ENCODE measurements at regions not wholly inside any gene's neighbourhood (a gene's known extent, or its start where the extent isn't known, plus 50 kb on each side); places are given as distances from the start of the nearest gene placed in this dataset.

DNA sequence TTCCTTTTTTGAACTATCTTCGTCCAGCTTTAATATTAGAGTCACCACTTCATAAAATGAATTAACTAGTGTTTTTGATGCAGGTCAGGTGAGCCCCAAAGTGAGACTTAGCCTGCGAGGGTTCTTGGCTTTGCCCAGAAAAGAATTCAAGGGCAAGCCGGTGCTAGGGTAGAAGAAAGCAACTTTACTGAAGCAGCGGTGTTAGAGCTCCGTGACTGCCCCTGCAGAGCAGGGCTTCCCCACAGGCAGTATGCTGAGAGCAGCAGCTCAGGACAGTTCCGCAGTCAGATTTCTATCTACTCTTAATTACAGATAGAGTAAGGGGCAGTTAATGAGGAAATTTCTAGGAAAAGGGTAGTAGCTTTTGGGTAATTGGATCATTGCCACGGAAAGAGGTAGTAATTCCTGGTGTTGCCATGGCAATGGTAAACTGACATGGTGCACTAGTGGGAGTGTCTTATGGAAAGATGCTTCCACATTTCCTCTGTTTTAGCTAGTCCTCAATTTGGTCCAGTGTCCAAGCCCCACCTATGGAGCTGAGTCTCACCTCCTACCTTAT is 432.2 kb upstream of the ZNF507 start:
- Histone ChIP-seq H3K27ac (no peak overlapping the region), H3K4me2 (no peak overlapping the region), H3K4me1 (no peaks in the 10 kb centered on the region), H3K4me3 (no peak overlapping the region), H3K9me3 (no peaks in the 10 kb centered on the region)
- TF ChIP-seq ZFP36 (IDR thresholded peaks at IDR 0.05; ENCODE audit: borderline replicate concordance, partially characterized antibody) = no peak
- TF ChIP-seq NFE2L2 (conservative IDR thresholded peaks at IDR 0.05; ENCODE audit: low read length) = no peak
- TF ChIP-seq EHF (CRISPR knock-in tag; IDR thresholded peaks at IDR 0.05) = no peak
- POLR2A ChIA-PET = no interaction called here
- DNase-seq (ENCODE audit: low read depth in 1 of 2, low spot score in 1 of 2) (no peak), FAIRE-seq (no peak), ATAC-seq (no peak)
- WGBS (ENCODE audit: missing lambda C conversion rate) = 21% methylated on average over 7 of the region's 7 CpGs
- CTCF ChIA-PET = interaction anchor here (0.5 to 1.1 kb wide), 2 partner anchors 46 to 1263 kb away, joined by 3 read pairs; no protein-coding TSS in a partner anchor

- Histone ChIP-seq H3K9me3 (peaks cover 9% of the 10 kb centered on the region; the same call in 1 of the 3 replicates), H3K4me3 (no peak overlapping the region), H3K4me2 (no peak overlapping the region), H3K27ac (no peak overlapping the region), H3K4me1 (no peaks in the 10 kb centered on the region)
- CTCF ChIA-PET = no interaction called here
- POLR2A ChIA-PET = no interaction called here
- FAIRE-seq = no peak
- no peak for ATAC-seq
- 0% methylated on average over 2 of the region's 2 CpGs for WGBS (ENCODE audit: missing lambda C conversion rate)
- DNase-seq (ENCODE audit: low read depth in 1 of 2, low spot score in 1 of 2) = no peak
- TF ChIP-seq RNF2 (IDR thresholded peaks at IDR 0.05; ENCODE audit: borderline replicate concordance, low read depth) = no peak
- TF ChIP-seq PBX3 (IDR thresholded peaks at IDR 0.05) = no peak
- TF ChIP-seq POLR2A (IDR thresholded peaks at IDR 0.05; ENCODE audit: low read length) = no peak
- TF ChIP-seq ZNF302 (CRISPR knock-in tag; IDR thresholded peaks at IDR 0.05) = no peak
- TF ChIP-seq CBX8 (IDR thresholded peaks at IDR 0.05) = no peak
- no peak for TF ChIP-seq USF2 (IDR thresholded peaks at IDR 0.05)
- TF ChIP-seq EHF (CRISPR knock-in tag; IDR thresholded peaks at IDR 0.05) = no peak
- no peak for TF ChIP-seq TFCP2L1 (CRISPR knock-in tag; IDR thresholded peaks at IDR 0.05)
- TF ChIP-seq KDM1A (IDR thresholded peaks at IDR 0.05; ENCODE audit: low read depth) = no peak
- TF ChIP-seq CHD4 (IDR thresholded peaks at IDR 0.05; ENCODE audit: borderline replicate concordance) = no peak
- TF ChIP-seq ZC3H11A (IDR thresholded peaks at IDR 0.05) = no peak
- TF ChIP-seq MAFK (IDR thresholded peaks at IDR 0.05; ENCODE audit: partially characterized antibody) = no peak
- no peak for TF ChIP-seq KDM5A (IDR thresholded peaks at IDR 0.05)
- no peak for TF ChIP-seq ESRRA (IDR thresholded peaks at IDR 0.05; ENCODE audit: borderline replicate concordance, low read length)
- TF ChIP-seq, protein P1, sequence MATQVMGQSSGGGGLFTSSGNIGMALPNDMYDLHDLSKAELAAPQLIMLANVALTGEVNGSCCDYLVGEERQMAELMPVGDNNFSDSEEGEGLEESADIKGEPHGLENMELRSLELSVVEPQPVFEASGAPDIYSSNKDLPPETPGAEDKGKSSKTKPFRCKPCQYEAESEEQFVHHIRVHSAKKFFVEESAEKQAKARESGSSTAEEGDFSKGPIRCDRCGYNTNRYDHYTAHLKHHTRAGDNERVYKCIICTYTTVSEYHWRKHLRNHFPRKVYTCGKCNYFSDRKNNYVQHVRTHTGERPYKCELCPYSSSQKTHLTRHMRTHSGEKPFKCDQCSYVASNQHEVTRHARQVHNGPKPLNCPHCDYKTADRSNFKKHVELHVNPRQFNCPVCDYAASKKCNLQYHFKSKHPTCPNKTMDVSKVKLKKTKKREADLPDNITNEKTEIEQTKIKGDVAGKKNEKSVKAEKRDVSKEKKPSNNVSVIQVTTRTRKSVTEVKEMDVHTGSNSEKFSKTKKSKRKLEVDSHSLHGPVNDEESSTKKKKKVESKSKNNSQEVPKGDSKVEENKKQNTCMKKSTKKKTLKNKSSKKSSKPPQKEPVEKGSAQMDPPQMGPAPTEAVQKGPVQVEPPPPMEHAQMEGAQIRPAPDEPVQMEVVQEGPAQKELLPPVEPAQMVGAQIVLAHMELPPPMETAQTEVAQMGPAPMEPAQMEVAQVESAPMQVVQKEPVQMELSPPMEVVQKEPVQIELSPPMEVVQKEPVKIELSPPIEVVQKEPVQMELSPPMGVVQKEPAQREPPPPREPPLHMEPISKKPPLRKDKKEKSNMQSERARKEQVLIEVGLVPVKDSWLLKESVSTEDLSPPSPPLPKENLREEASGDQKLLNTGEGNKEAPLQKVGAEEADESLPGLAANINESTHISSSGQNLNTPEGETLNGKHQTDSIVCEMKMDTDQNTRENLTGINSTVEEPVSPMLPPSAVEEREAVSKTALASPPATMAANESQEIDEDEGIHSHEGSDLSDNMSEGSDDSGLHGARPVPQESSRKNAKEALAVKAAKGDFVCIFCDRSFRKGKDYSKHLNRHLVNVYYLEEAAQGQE (IDR thresholded peaks at IDR 0.05) = no peak
- no peak for TF ChIP-seq ATOH8 (CRISPR knock-in tag; IDR thresholded peaks at IDR 0.05; ENCODE audit: low read depth)
- TF ChIP-seq ELK1 (IDR thresholded peaks at IDR 0.05; ENCODE audit: low read depth, low read length) = no peak
These were observed 415.0 kb upstream of the ZNF507 start for GRCh38 chr19:31930401-31930800.

Data from A549 (cell line).